Testis (tissue), 2 donors: ENCODE measurements at regions not wholly inside any gene's neighbourhood (a gene's known extent, or its start where the extent isn't known, plus 50 kb on each side); places are given as distances from the start of the nearest gene placed in this dataset.
"Not testable (repeated sequence)": the region's sequence is repeated elsewhere in the genome, so short reads cannot be mapped to it uniquely, and the experiment has no call there.

Experiments
- DNase-seq: peaks from one replicate; pipeline ENCODE4 v3.0.0-alpha.2; 2019
- H3K27ac ChIP-seq, 2 donors: fragments of 200-600 bp; sonication (generic); one replicate each; pipeline ENCODE4 v1.5.1; 2019
- H3K27me3 ChIP-seq: fragments of 200-600 bp; sonication (generic); one replicate; pipeline ENCODE4 v1.5.1; 2019
- H3K36me3 ChIP-seq: fragments of 200-600 bp; sonication (generic); one replicate; pipeline ENCODE4 v1.5.1; 2017; ENCODE audit warnings: low read depth; ENCODE audit errors: missing control alignments
- H3K4me1 ChIP-seq: fragments of 200-600 bp; sonication (generic); one replicate; pipeline ENCODE4 v1.5.1; 2019
- H3K4me3 ChIP-seq, 2 donors: fragments of 200-600 bp; sonication (generic); one replicate each; pipeline ENCODE4 v1.5.1; 2017 to 2019
- H3K9me3 ChIP-seq: fragments of 200-600 bp; sonication (generic); one replicate; pipeline ENCODE4 v1.5.1; 2017
- CTCF ChIP-seq, 3 experiments: fragments of 450-650 bp in 2 of 3; fragments of 200-600 bp in 1 of 3; sonication (generic) in 1 of 3; IDR thresholded peaks; one replicate each; pipeline ENCODE4 v1.5.1; 2016 to 2019; ENCODE audit warnings: antibody characterized with exemption in 3 of 3, mild to moderate bottlenecking in 2 of 3, moderate library complexity in 1 of 3
- POLR2A ChIP-seq: fragments of 450-650 bp; IDR thresholded peaks from one replicate; pipeline ENCODE4 v1.6.1; 2017; ENCODE audit warnings: antibody characterized with exemption, mild to moderate bottlenecking, moderate library complexity
- WGBS, 2 donors: methylation state at CpG; one replicate each; pipeline ENCODE4 v1.1.5; 2018; 5-methylcytosine and 5-hydroxymethylcytosine counted together
- intact Hi-C: fragments of 100-400 bp; cut with DNase I; formaldehyde crosslinking; loops from one replicate; pipeline ENCODE4 v1.15.1; 2023; ENCODE audit warnings: low total_unique reads

- H3K27ac ChIP-seq = no peak overlapping the region
- intact Hi-C loops = no loop called here
- H3K27me3 ChIP-seq = no peaks in the 10 kb centered on the region
- no peak overlapping the region for H3K4me3 ChIP-seq
- 55 to 68% methylated on average over 5 of the region's 5 CpGs for WGBS, 2 donors
- no peak for TF ChIP-seq POLR2A
- no peak for TF ChIP-seq CTCF (IDR thresholded peaks at IDR 0.05)
- DNase-seq = no peak
- no peaks in the 10 kb centered on the region for H3K4me1 ChIP-seq
- H3K9me3 ChIP-seq = no peaks in the 10 kb centered on the region
- H3K36me3 ChIP-seq = no peaks in the 10 kb centered on the region
Observed at GRCh38 chr7:35869810-35870209, 69.0 kb downstream of the SEPTIN7 start.

- no peak for TF ChIP-seq POLR2A
- intact Hi-C loops = no loop called here
Observed at GRCh38 chr7:35871856-35872255, 71.0 kb downstream of the SEPTIN7 start.

GRCh38 chr7:35874886-35875285 lies 74.0 kb downstream of the SEPTIN7 start:
- H3K36me3 ChIP-seq = no peaks in the 10 kb centered on the region
- no peak for TF ChIP-seq CTCF (IDR thresholded peaks at IDR 0.05)
- H3K27me3 ChIP-seq = no peaks in the 10 kb centered on the region
- 60 to 67% methylated on average over 1 of the region's 1 CpG for WGBS, 2 donors
- H3K9me3 ChIP-seq = no peaks in the 10 kb centered on the region
- intact Hi-C loops = no loop called here
- H3K27ac ChIP-seq = no peak overlapping the region
- H3K4me1 ChIP-seq = no peaks in the 10 kb centered on the region
- DNase-seq = no peak
- H3K4me3 ChIP-seq = no peak overlapping the region

More at GRCh38 chr7:35871856-35872255, 71.0 kb downstream of the SEPTIN7 start:
- Histone ChIP-seq H3K27ac (no peak overlapping the region), H3K9me3 (no peaks in the 10 kb centered on the region), H3K36me3 (no peaks in the 10 kb centered on the region), H3K4me1 (no peaks in the 10 kb centered on the region), H3K27me3 (no peaks in the 10 kb centered on the region), H3K4me3 (no peak overlapping the region)
- DNase-seq = no peak

GRCh38 chr7:35875292-35875691 lies 74.4 kb downstream of the SEPTIN7 start:
- no peak for TF ChIP-seq CTCF (IDR thresholded peaks at IDR 0.05)
- no peak for TF ChIP-seq POLR2A
- H3K27me3 ChIP-seq = no peaks in the 10 kb centered on the region
- WGBS, 2 donors = 43 to 67% methylated on average over 2 of the region's 2 CpGs
- no peaks in the 10 kb centered on the region for H3K9me3 ChIP-seq
- no peak for DNase-seq
- intact Hi-C loops = no loop called here
- H3K4me1 ChIP-seq = no peaks in the 10 kb centered on the region
- H3K36me3 ChIP-seq = no peaks in the 10 kb centered on the region
- H3K27ac ChIP-seq = no peak overlapping the region
- H3K4me3 ChIP-seq = no peak overlapping the region

GRCh38 chr7:35878351-35878750 lies 77.5 kb downstream of the SEPTIN7 start:
- Histone ChIP-seq H3K36me3 (no peaks in the 10 kb centered on the region), H3K9me3 (no peaks in the 10 kb centered on the region), H3K4me1 (no peaks in the 10 kb centered on the region), H3K27ac (no peak overlapping the region), H3K4me3 (no peak overlapping the region), H3K27me3 (no peaks in the 10 kb centered on the region)
- no peak for DNase-seq
- WGBS, 2 donors = 97 to 100% methylated on average over 1 of the region's 1 CpG
- intact Hi-C loops = no loop called here
- TF ChIP-seq CTCF (IDR thresholded peaks at IDR 0.05) = no peak
- no peak for TF ChIP-seq POLR2A

GRCh38 chr7:35887430-35887829 lies 86.6 kb downstream of the SEPTIN7 start:
- H3K4me3 ChIP-seq, H3K4me1 ChIP-seq, DNase-seq, H3K36me3 ChIP-seq, H3K27me3 ChIP-seq, H3K9me3 ChIP-seq, H3K27ac ChIP-seq, intact Hi-C loops: not testable (repeated sequence)
- 91 to 94% methylated on average over 4 of the region's 4 CpGs for WGBS, 2 donors
